Peyer's patch (tissue), 4 donors: ENCODE measurements at regions not wholly inside any gene's neighbourhood (a gene's known extent, or its start where the extent isn't known, plus 50 kb on each side); places are given as distances from the start of the nearest gene placed in this dataset.

Experiments
- POLR2A ChIP-seq, 2 donors: fragments of 450-650 bp; IDR thresholded peaks; one replicate each; pipeline ENCODE4 v1.5.1; 2017; ENCODE audit warnings: antibody characterized with exemption in 2 of 2, mild to moderate bottlenecking in 2 of 2, moderate library complexity in 2 of 2
- TF ChIP-seq, protein P1 (sequence below), 6 experiments: fragments of 450-650 bp in 4 of 6; fragments of 200-600 bp in 2 of 6; sonication (generic) in 1 of 6; IDR thresholded peaks; one replicate each; pipeline ENCODE4 v1.5.1; 2017 to 2019; ENCODE audit warnings: antibody characterized with exemption in 6 of 6, mild to moderate bottlenecking in 3 of 6, moderate library complexity in 1 of 6

DNA sequence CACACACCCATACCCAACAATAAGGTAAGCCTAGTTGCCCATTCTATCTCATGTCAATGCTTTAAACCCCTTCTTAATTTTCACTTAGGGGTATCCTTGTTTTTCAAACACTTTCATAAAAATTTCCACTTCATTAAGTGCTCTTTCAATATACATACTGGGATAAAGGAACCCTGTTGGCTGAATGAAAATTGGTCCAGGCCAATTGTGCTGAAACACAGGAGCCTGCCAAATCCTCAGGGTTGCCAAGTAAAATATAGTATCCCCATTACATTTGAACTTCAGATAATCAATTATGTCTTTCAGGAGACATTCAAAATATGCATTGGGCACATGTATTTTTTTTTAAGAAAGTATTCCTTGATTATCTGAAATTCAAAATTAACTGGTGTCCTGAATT, 1131.1 kb downstream of the SLITRK1 start:
- TF ChIP-seq, protein P1, sequence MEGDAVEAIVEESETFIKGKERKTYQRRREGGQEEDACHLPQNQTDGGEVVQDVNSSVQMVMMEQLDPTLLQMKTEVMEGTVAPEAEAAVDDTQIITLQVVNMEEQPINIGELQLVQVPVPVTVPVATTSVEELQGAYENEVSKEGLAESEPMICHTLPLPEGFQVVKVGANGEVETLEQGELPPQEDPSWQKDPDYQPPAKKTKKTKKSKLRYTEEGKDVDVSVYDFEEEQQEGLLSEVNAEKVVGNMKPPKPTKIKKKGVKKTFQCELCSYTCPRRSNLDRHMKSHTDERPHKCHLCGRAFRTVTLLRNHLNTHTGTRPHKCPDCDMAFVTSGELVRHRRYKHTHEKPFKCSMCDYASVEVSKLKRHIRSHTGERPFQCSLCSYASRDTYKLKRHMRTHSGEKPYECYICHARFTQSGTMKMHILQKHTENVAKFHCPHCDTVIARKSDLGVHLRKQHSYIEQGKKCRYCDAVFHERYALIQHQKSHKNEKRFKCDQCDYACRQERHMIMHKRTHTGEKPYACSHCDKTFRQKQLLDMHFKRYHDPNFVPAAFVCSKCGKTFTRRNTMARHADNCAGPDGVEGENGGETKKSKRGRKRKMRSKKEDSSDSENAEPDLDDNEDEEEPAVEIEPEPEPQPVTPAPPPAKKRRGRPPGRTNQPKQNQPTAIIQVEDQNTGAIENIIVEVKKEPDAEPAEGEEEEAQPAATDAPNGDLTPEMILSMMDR (IDR thresholded peaks at IDR 0.05): no peak
- TF ChIP-seq POLR2A (IDR thresholded peaks at IDR 0.05): no peak
